Sigmoid colon (tissue), 3 donors: ENCODE measurements at regions not wholly inside any gene's neighbourhood (a gene's known extent, or its start where the extent isn't known, plus 50 kb on each side); places are given as distances from the start of the nearest gene placed in this dataset.
"Not testable (repeated sequence)": the region's sequence is repeated elsewhere in the genome, so short reads cannot be mapped to it uniquely, and the experiment has no call there.

Source experiments
- CTCF ChIP-seq, 4 experiments: fragments of 450-650 bp in 3 of 4; fragments of 200-600 bp in 1 of 4; IDR thresholded peaks; one replicate each; pipeline ENCODE4 v1.5.1; 2016 to 2019; ENCODE audit warnings: antibody characterized with exemption in 4 of 4, mild to moderate bottlenecking in 3 of 4, moderate library complexity in 2 of 4
- POLR2A ChIP-seq, 2 donors: fragments of 450-650 bp; IDR thresholded peaks; one replicate each; pipeline ENCODE4 v1.6.1; 2016; ENCODE audit warnings: antibody characterized with exemption in 2 of 2, mild to moderate bottlenecking in 2 of 2, moderate library complexity in 2 of 2

GRCh38 chr13:66144357-66144756, 1085.8 kb downstream of the PCDH9 start:
- not testable (repeated sequence) for TF ChIP-seq POLR2A, CTCF (IDR thresholded peaks at IDR 0.05)
